ENCODE measurements at regions not wholly inside any gene's neighbourhood (a gene's known extent, or its start where the extent isn't known, plus 50 kb on each side); places are given as distances from the start of the nearest gene placed in this dataset.
A peak's percentile ranks its signal among the peaks of the same experiment; 100 is the strongest.

DNA sequence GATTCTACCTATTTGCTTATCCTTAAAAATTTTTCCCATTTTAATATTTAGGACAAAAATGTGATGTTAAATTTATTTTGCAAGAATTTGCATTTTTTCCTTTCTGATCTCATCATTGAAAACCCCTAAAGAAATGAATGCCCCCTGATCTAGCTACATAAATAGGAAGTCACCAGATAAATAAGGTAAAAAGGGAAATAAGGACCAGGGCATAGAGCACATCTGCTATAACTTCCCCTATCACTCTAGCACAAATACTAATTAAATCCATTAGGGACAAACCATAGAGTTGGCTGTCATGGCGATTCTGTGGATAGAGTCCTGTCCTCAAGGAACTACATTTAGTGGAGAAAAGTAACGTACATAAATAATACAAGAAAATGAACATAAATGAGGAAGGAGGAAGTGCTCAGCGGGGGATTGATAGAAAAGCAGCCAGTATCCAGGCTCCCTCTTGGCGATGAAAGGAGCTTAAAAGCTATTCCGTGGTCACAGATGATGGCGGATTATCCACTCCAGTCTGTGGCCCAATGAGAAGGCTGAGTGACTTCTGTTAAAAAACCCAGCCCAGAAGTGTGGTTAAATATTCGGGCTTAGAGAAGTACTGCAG, 76.9 kb upstream of the RPL34 start:
- DNase-seq (no peak), ATAC-seq (no peak)
- Histone ChIP-seq H3K27me3 (ENCODE audit: control insufficient read depth, insufficient read depth) (no peaks in the 10 kb centered on the region), H3K27ac (ENCODE audit: low read length) (no peak overlapping the region), H3K9me3 (ENCODE audit: control insufficient read depth, low read length) (no peaks in the 10 kb centered on the region), H3K4me1 (ENCODE audit: control insufficient read depth, insufficient read depth, low read length) (peaks cover 2% of the 10 kb centered on the region), H3K4me3 (ENCODE audit: low read length) (no peak overlapping the region)
- WGBS = 92% methylated on average over 7 of the region's 7 CpGs
- intact Hi-C loops (cut with DNase I) = no loop called here

DNA sequence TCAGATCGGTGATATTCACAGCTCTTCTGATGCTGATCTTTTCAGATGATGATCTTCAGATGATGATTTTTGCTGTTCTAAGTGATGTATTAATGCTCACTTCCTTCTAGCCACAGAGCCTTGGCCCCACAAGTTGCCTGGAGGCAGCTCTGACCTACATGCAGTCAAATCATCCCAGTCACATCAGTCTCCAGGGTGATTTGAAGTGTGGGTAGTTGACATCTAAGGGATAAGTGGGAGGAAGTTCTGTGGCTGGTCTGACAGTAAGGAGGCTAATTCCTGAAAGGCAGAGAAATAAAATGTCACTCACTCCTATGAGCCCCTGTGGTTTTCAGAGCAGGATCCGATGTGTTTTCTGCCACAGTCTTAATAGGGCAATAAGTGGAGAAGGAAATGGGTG, 79.8 kb upstream of the RPL34 start:
- H3K4me1 ChIP-seq (ENCODE audit: control insufficient read depth, insufficient read depth, low read length) = peaks cover 2% of the 10 kb centered on the region
- H3K4me3 ChIP-seq (ENCODE audit: low read length) = no peak overlapping the region
- intact Hi-C loops (cut with DNase I) = no loop called here
- no peak for ATAC-seq
- WGBS = 47% methylated on average over 2 of the region's 2 CpGs
- no peak overlapping the region for H3K27ac ChIP-seq (ENCODE audit: low read length)
- no peak for DNase-seq
- no peaks in the 10 kb centered on the region for H3K27me3 ChIP-seq (ENCODE audit: control insufficient read depth, insufficient read depth)
- no peaks in the 10 kb centered on the region for H3K9me3 ChIP-seq (ENCODE audit: control insufficient read depth, low read length)

DNA sequence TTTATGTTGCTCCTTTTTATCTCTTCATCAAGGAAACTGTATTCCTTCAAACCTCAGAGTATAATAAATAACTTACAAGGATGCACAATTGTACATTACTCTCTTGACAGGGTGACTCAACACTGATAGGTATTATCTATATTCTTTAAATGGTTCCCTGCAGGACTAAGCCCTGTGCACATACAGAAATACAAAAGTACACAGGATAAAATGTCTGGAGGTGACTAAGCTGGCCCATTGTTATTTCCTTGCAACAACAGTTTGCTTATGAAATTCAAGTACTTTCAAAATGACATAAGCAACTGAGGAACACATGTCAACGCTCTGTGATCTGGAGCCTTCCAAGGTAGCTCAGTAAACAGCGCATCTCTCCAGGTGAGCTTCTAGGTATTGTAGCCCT, 83.8 kb upstream of the RPL34 start:
- 96% methylated on average over 2 of the region's 2 CpGs for WGBS
- Histone ChIP-seq H3K27me3 (ENCODE audit: control insufficient read depth, insufficient read depth) (no peaks in the 10 kb centered on the region), H3K27ac (ENCODE audit: low read length) (no peak overlapping the region), H3K9me3 (ENCODE audit: control insufficient read depth, low read length) (no peaks in the 10 kb centered on the region), H3K4me3 (ENCODE audit: low read length) (no peak overlapping the region), H3K4me1 (ENCODE audit: control insufficient read depth, insufficient read depth, low read length) (no peaks in the 10 kb centered on the region)
- no peak for DNase-seq
- ATAC-seq = peak in 1 of 2 donors; percentile 40
- intact Hi-C loops (cut with DNase I) = no loop called here

DNA sequence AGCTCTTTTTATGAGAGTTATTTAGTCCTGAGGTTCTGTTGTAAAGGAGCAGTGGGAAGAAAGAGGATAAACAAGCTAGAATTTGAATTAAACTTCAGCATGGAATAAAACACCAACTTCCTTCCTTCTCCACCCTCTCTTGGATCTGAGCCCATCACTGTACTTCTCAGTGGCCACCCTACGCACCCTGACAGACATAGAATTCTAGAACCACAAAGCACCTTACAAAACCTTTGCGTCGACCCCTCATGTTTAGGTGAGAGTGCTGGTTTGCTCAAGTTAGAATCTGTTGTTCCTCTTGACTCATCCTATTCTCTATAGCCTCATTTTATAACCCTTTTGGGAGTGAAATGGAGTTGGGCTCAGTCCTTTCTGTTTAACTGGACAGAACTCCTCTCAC, 84.6 kb upstream of the RPL34 start:
- no peaks in the 10 kb centered on the region for H3K4me1 ChIP-seq (ENCODE audit: control insufficient read depth, insufficient read depth, low read length)
- intact Hi-C loops (cut with DNase I) = no loop called here
- no peak for DNase-seq
- H3K9me3 ChIP-seq (ENCODE audit: control insufficient read depth, low read length) = no peaks in the 10 kb centered on the region
- no peaks in the 10 kb centered on the region for H3K27me3 ChIP-seq (ENCODE audit: control insufficient read depth, insufficient read depth)
- no peak overlapping the region for H3K27ac ChIP-seq (ENCODE audit: low read length)
- ATAC-seq = peak in 1 of 2 donors; percentile 85
- WGBS = 49% methylated on average over 3 of the region's 3 CpGs
- H3K4me3 ChIP-seq (ENCODE audit: low read length) = no peak overlapping the region

DNA sequence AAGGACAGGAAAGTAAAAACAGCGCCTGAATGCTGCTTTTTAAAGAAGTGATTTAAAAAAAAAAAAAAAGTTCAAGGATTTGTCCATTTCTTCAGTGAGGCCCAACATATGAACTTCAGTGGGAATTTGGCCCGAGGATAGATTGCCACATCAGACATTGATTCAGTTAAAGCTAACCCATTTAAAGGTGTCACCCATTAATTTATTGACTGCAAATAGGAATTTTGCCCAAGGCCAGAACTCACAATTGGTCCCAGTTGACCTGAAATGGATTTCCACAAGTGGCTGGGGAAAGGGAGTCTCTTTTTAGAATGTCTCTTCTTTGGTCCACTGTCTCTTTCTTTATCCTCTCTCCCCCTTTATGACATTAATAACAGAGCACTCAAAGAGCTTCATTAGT, 86.5 kb upstream of the RPL34 start:
- no peak for ATAC-seq

DNA sequence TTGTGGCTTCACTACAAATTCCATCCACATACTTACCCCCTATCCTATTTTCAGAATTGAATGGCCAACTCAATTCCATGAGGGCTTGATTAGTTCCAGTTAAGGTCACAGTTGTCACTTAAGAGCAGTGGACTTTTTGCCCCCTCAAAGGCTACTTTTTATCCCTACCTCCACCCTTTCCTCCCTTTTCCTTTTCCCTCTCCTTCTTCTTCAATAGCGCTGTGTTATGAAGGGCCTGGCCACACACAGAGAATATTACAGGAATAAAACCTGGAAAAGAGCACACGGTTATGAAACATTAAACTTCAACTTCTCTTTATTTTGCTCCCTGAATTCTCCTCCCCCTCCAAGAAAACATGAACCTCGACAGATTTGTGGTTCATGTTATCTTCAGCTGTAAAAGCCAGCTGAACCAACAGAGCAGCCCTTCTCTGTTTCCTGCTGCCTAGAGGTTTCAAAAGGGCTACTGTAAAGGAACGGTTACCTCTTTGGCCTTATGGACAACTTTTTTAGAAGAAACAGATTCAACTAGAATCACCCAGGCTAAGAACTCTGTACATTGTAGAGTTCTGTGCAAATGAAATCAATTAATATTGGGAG, 87.0 kb upstream of the RPL34 start:
- intact Hi-C loops (cut with DNase I) = no loop called here
- no peaks in the 10 kb centered on the region for H3K27me3 ChIP-seq (ENCODE audit: control insufficient read depth, insufficient read depth)
- no peaks in the 10 kb centered on the region for H3K9me3 ChIP-seq (ENCODE audit: control insufficient read depth, low read length)
- no peak for ATAC-seq
- 44% methylated on average over 4 of the region's 4 CpGs for WGBS
- DNase-seq = no peak
- H3K27ac ChIP-seq (ENCODE audit: low read length) = no peak overlapping the region
- no peak overlapping the region for H3K4me3 ChIP-seq (ENCODE audit: low read length)
- H3K4me1 ChIP-seq (ENCODE audit: control insufficient read depth, insufficient read depth, low read length) = no peaks in the 10 kb centered on the region

More for the DNA sequence above, 86.5 kb upstream of the RPL34 start:
- intact Hi-C loops (cut with DNase I) = no loop called here
- no peak overlapping the region for H3K4me3 ChIP-seq (ENCODE audit: low read length)
- 66% methylated on average over 2 of the region's 2 CpGs for WGBS
- DNase-seq = no peak
- H3K27ac ChIP-seq (ENCODE audit: low read length) = no peak overlapping the region
- no peaks in the 10 kb centered on the region for H3K4me1 ChIP-seq (ENCODE audit: control insufficient read depth, insufficient read depth, low read length)
- H3K27me3 ChIP-seq (ENCODE audit: control insufficient read depth, insufficient read depth) = no peaks in the 10 kb centered on the region
- no peaks in the 10 kb centered on the region for H3K9me3 ChIP-seq (ENCODE audit: control insufficient read depth, low read length)

DNA sequence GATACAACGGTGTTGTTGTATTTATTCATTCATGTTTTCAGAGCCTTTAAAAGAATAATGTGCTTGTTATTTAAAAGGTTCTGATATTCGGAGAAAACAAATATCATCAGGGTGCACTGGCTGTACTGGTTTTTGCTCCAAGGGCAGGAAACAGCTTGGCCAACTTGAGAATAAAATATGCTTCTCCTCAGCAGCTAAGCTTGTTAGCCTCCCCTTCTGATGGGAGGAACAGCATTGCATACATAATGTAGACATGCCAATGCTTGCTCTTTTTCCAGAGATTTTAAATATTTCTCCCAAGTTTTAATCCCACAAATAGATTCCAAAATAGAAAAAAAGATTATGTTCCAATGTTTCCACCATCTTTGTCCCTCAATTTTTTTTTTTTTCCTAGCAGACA, 87.6 kb upstream of the RPL34 start:
- H3K27ac ChIP-seq (ENCODE audit: low read length) = no peak overlapping the region

DNA sequence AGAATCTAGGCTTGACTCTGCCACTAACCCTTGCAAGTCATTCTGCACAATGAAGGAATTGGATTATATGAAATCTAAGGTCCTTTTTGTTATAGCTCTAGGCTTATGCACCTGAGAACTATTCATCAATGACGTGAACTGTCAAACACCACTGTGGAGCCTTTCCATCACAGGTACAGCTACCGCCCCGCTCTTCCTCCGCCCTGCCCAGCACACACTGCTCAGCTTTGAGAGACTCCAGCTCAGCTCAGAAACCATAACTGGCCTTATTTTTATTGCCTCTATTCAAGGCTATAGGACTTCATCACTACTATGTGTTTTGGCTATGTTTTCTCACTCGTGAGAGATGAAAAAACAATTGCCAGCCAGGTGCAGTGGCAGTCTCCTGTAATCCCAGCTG, 88.2 kb upstream of the RPL34 start:
- Histone ChIP-seq H3K4me1 (ENCODE audit: control insufficient read depth, insufficient read depth, low read length) (no peaks in the 10 kb centered on the region), H3K4me3 (ENCODE audit: low read length) (no peak overlapping the region), H3K9me3 (ENCODE audit: control insufficient read depth, low read length) (no peaks in the 10 kb centered on the region), H3K27ac (ENCODE audit: low read length) (no peak overlapping the region), H3K27me3 (ENCODE audit: control insufficient read depth, insufficient read depth) (no peaks in the 10 kb centered on the region)
- WGBS = 85% methylated on average over 5 of the region's 5 CpGs
- DNase-seq (no peak), ATAC-seq (no peak)
- intact Hi-C loops (cut with DNase I) = no loop called here

More for the DNA sequence above, 87.6 kb upstream of the RPL34 start:
- DNase-seq (no peak), ATAC-seq (no peak)
- H3K4me1 ChIP-seq (ENCODE audit: control insufficient read depth, insufficient read depth, low read length) = no peaks in the 10 kb centered on the region
- no peak overlapping the region for H3K4me3 ChIP-seq (ENCODE audit: low read length)
- intact Hi-C loops (cut with DNase I) = no loop called here
- H3K27me3 ChIP-seq (ENCODE audit: control insufficient read depth, insufficient read depth) = no peaks in the 10 kb centered on the region
- no peaks in the 10 kb centered on the region for H3K9me3 ChIP-seq (ENCODE audit: control insufficient read depth, low read length)
- 76% methylated on average over 2 of the region's 2 CpGs for WGBS

DNA sequence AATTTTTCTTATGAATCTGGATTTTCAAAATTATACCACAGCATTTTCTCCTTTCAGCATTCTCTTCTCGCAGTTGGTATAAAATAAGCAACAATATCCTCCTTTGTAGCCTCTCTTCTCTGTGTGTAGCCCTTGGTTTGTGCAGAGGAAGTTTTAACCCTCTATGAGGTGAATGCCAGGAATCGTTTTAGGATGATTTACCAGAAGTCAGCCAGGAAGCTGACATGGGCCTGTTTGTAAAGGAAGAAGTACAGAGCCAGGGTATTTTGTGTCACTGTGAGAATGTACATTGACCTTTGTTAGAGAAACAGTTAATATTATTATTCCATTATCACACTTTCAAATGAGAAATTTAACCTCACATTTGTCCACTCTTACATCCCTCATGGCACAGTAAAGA, 88.9 kb upstream of the RPL34 start:
- H3K4me1 ChIP-seq (ENCODE audit: control insufficient read depth, insufficient read depth, low read length) = no peaks in the 10 kb centered on the region
- intact Hi-C loops (cut with DNase I) = no loop called here
- no peak overlapping the region for H3K27ac ChIP-seq (ENCODE audit: low read length)
- DNase-seq (no peak), ATAC-seq (peak in 1 of 2 donors; percentile 76)
- no peaks in the 10 kb centered on the region for H3K27me3 ChIP-seq (ENCODE audit: control insufficient read depth, insufficient read depth)
- WGBS = 48% methylated on average over 2 of the region's 2 CpGs
- H3K4me3 ChIP-seq (ENCODE audit: low read length) = no peak overlapping the region
- no peaks in the 10 kb centered on the region for H3K9me3 ChIP-seq (ENCODE audit: control insufficient read depth, low read length)

DNA sequence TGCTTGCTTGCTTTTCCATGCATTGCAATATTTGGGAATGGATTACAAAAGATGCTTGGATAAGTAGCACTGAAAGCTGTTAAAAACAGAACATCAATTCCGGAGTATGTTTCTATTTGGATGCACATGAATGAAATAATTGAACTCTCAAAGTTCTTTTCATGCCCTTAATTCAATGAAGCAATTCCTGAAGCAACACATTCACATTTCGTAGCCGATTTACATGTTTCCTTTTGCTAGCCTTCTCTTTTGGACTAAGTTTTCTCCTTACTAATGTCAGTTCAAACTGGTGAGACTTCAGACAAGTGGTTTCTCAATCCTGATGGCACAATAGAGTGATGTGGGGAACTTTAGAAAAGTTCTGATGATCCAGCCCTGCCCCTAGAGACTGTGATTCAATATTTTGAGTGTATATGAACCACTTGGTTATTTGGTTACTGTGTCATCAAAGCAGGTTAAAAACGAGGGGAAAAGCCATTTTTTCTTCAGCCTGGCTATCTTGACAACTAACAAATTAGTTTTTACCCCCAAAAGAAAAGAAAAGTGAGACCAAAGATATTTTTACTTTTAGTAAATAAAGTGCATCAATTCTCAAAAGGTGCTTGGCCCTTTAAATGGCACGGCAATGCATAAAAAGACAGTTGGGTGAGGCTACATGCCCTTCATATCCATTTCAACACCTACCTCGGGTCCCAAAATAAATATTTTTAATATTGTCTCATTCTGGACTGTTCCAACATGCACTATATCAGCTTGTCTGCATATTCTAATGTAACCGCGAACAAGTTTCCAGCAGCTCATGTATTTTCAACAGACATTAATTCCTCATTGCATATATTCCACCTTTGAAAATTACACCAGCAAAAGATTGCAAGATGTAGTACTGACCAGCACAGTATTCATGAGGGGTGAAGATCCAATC, 90.1 kb upstream of the RPL34 start:
- H3K27me3 ChIP-seq (ENCODE audit: control insufficient read depth, insufficient read depth) = no peaks in the 10 kb centered on the region
- no peak overlapping the region for H3K4me3 ChIP-seq (ENCODE audit: low read length)
- no peak overlapping the region for H3K27ac ChIP-seq (ENCODE audit: low read length)
- DNase-seq (no peak), ATAC-seq (peak in 1 of 2 donors; percentile 59)
- intact Hi-C loops (cut with DNase I) = no loop called here
- whole genome bisulfite sequencing = 67% methylated on average over 8 of the region's 8 CpGs
- no peaks in the 10 kb centered on the region for H3K9me3 ChIP-seq (ENCODE audit: control insufficient read depth, low read length)
- H3K4me1 ChIP-seq (ENCODE audit: control insufficient read depth, insufficient read depth, low read length) = no peaks in the 10 kb centered on the region

DNA sequence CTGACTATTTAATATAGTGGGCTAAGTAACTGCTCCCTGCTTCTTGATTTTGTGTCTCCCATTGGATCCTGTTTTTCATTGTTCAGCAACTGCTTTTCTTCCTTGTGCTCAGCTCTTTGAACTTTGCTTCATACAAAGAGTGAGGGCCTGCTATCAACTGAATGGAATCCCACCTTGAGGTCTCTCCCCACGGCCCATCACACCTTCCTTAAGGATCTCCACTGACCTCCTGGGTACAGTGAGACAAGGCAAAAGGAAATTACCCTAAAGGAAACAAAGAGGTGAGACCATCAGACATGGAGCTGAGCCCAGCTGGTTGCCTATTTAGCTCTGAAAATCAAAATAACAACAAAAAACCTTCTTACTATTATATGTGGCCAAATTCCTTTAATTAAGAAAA, 91.3 kb upstream of the RPL34 start:
- Histone ChIP-seq H3K27me3 (ENCODE audit: control insufficient read depth, insufficient read depth) (no peaks in the 10 kb centered on the region), H3K4me3 (ENCODE audit: low read length) (no peak overlapping the region)
- WGBS = 55% methylated on average over 1 of the region's 1 CpG

More for the DNA sequence above, 91.3 kb upstream of the RPL34 start:
- DNase-seq (no peak), ATAC-seq (no peak)
- H3K9me3 ChIP-seq (ENCODE audit: control insufficient read depth, low read length) = no peaks in the 10 kb centered on the region
- H3K4me1 ChIP-seq (ENCODE audit: control insufficient read depth, insufficient read depth, low read length) = no peaks in the 10 kb centered on the region
- no peak overlapping the region for H3K27ac ChIP-seq (ENCODE audit: low read length)
- intact Hi-C loops (cut with DNase I) = no loop called here

All from right cardiac atrium (tissue), 5 donors.